Right lobe of liver (tissue), 4 donors: ENCODE measurements at regions not wholly inside any gene's neighbourhood (a gene's known extent, or its start where the extent isn't known, plus 50 kb on each side); places are given as distances from the start of the nearest gene placed in this dataset.

ENCODE experiments used
- POLR2A ChIP-seq: fragments of 450-650 bp; IDR thresholded peaks from one replicate; pipeline ENCODE4 v1.6.1; 2017; ENCODE audit warnings: antibody characterized with exemption, mild to moderate bottlenecking
- TF ChIP-seq, protein P1 (sequence below), 4 donors: fragments of 200-600 bp in 3 of 4; fragments of 450-650 bp in 1 of 4; IDR thresholded peaks; one replicate each; pipeline versions ENCODE4 v1.5.1 to v1.8.0; 2016 to 2022; ENCODE audit warnings: antibody characterized with exemption in 4 of 4, mild to moderate bottlenecking in 2 of 4
- donor health status: DM: no; HTN: no; CAD: no.
- donor health status: DM: no; HTN: no; CAD: no.
- donor health status: DM: no; HTN: yes; CAD: no.

DNA sequence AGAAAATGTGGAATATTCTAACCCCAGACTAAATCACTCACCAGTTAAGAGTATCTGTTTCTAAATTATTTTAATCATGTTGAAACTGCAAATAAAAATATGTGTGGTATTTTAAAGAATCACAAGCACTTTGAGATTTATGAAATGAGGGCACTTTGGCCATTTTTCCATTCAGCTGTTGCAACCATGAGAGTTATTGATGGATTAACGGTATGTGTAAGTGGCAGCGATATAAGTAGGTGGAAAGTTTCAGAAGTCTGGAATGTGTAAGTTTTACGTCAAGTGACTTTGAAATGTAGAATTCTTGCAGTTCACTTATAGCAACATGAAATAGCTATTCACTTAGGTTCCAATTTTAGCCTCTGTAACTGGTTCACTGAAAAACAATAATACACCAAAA, 905.1 kb upstream of the SLIT2 start:
- TF ChIP-seq POLR2A = no peak
- TF ChIP-seq, protein P1, sequence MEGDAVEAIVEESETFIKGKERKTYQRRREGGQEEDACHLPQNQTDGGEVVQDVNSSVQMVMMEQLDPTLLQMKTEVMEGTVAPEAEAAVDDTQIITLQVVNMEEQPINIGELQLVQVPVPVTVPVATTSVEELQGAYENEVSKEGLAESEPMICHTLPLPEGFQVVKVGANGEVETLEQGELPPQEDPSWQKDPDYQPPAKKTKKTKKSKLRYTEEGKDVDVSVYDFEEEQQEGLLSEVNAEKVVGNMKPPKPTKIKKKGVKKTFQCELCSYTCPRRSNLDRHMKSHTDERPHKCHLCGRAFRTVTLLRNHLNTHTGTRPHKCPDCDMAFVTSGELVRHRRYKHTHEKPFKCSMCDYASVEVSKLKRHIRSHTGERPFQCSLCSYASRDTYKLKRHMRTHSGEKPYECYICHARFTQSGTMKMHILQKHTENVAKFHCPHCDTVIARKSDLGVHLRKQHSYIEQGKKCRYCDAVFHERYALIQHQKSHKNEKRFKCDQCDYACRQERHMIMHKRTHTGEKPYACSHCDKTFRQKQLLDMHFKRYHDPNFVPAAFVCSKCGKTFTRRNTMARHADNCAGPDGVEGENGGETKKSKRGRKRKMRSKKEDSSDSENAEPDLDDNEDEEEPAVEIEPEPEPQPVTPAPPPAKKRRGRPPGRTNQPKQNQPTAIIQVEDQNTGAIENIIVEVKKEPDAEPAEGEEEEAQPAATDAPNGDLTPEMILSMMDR (IDR thresholded peaks at IDR 0.05) = no peak
